ENCODE measurements at regions not wholly inside any gene's neighbourhood (a gene's known extent, or its start where the extent isn't known, plus 50 kb on each side); places are given as distances from the start of the nearest gene placed in this dataset.

DNA sequence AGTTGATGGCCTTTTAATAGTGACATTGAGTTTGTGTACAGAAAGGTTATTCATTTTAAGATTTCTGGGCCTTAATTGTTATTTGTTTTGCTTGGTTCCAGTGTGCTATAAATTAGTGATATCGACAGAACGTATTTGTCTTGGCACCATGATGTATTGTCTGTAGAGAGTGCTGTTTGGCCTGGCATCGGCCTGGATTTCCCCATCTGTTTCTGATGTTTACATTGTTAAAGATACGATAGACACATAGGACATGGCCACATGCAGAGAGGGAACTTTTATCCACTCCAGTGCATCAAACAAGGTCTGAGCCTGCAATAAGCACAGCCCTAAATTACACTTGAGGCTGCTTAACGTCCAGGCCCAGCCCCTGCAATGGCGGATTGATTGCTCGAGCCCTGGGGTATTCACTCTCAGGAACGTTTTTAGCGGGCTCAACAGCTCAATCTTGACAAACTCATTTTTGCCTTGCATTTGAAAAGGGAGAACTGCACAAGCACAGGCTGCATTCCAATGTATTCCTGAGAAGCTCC lies 144.7 kb downstream of the SLC4A3 start:
- no peak for DNase-seq

DNA sequence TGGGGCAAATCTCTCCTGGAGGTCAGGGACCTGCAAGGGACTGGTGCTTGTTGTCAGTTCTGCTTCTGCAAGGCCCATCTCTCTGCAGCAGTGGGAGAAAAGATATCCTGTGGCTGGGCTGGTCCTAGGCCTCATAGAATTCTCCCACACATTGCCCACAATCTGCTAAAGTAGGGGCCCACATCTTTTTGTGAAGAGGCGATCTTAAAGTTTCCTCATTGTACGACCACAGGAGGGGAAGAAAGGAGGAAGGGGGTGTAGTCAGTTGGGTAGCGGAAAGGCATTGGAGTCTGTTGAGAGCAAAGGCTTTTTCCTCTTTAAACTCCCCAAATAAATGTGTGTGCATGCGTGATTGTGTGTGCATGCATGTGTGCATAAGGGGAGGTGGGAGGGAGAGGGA lies 145.3 kb downstream of the SLC4A3 start:
- DNase-seq = no peak

DNA sequence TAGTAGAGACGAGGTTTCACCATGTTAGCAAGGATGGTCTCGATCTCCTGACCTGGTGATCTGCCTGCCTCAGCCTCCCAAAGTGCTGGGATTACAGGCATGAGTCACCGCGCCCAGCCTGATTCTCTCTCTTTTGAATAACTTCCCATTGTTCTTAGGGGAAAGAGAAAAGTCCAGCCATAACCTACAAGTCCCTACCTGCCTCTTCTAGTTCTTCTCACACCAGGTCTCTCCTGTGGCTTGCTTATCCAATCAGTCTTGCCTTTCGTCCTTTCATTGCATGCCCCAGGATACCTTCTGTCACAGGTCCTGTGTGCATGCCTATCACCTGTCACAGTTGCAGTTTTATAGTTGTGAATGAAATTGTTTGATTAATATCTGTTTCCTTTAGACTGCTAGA lies 148.1 kb downstream of the SLC4A3 start:
- DNase-seq = no peak

DNA sequence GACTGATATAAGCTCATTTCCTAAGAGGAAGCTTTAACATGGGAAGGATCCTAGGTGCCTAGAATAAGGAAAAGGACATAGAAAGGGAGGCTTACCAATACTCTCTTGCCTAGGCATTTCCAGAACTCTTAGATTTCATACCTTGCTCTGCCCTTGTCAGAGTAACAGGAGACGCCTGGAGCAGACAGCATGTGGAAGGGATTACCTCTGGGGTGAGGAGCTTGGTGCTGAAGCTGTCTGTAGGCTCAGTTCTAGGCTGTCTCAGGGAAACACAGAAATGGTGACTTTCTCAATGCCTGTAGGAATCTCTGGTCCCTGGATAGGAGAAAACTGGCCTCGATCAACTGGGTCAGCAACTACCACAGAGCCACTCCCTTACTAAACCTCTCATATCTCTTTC lies 150.0 kb downstream of the SLC4A3 start:
- DNase-seq = no peak

DNA sequence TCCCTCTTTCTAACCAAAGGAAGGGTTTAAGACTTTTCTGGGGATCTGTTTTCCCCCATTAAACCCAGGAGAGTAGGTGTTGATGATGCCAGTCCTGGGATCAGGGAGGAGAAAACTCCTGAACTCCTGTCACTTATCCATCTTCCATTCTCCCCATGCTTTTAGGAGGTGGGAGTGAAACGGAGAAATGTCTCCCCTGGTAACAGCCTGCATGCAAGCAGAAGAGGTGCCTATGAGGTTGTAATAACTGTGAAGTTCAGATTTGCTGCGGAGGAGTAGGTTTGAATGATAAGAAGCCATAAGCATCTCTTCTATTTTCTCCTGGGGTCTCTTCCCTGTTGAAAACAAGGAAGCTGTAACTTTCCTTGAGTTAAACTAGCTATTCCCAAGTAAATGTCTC lies 150.8 kb downstream of the SLC4A3 start:
- DNase-seq = no peak

DNA sequence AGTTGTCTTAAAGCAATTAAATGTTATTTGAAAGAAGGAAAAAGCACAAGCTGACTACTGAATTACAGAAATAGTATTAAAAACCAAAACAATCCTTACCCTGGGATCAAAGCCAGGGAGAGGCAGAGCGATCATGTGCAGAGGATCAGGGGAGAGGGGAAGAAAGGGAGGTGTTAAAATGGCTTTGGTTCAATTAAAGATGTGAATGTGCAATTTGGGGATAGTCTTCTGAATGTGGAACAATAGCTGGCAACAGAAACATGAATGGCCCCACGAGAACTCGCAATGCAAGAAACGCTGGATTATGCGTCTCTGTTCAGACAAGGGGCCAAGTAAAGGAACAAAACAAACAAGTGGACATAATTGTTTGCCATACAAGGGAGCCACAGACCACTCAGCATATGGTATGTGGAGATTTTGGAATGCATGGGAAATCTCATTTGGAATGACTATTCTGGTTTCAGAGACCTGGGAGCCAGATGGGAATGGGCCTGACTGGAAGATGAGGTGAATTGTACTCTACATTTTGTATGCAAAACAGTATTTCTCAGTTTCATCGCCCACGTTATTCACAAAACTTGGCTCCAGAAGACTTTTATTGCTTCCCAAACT lies 155.4 kb downstream of the SLC4A3 start:
- DNase-seq = no peak

DNA sequence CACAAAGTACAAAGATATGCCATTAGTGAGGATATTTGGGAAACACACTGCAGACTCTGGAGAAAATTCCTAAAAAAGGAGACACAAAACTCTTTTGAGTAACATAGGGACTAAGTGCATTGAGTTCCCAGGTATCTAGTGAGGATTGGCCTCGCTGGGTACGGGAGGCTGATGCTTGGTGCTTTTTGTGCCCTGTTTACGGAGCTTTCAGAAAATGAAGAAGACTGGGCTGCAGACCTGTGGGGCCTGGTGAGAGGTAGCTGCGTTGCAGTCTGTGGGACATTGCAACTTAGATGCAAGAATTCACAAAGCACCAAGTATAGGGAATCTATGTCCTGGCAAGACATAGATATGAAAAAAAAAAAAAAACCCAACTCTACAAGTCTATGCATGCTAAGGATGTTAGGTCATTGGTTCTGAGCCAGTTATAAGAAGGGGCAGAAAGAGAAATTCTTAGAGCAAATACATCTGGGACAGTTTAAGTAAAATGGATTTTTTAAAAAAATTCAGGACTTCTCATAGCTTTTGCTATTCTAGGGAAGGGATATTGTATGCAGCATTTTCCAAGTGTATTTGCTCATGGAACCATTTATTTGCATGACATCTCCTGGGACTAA lies 156.0 kb downstream of the SLC4A3 start:
- no peak for DNase-seq

DNA sequence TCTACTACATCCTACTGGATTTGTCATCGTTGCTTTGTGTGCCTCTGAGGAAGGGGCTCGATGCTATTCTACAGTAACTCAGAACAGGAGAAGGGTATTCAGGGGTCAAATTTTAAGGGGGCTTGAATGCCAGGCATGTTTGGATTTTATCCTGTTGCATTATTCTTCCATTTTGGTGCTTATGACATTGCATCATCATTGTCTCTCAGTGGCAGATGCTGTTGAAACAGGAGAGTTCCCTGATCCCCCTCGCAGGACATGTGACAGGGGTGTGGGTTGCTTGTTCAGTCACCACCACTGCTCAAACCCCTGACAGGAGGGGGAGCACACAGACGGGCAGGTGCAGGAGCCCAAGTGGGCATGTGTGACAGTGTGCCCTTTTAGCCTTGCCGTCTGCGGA lies 156.7 kb downstream of the SLC4A3 start:
- no peak for DNase-seq

DNA sequence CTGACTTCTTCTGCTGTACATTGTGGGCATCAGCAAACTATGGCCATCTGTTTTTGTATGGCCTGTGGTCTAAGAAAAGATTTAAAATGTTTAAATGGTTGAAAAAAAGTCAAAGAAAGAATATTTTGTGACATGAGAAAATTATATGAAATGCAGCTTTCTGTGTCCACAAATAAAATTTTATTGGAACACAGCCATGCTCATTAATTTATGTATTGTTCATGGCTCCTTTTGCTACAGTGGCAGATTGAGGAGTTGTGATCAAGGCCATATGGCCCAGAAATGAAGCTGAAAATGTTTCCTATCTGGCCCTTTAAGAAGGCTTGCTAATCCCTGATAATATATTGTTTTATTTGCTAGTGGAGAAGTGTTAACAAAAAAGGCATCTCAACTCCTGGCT lies 162.0 kb downstream of the SLC4A3 start:
- no peak for DNase-seq

DNA sequence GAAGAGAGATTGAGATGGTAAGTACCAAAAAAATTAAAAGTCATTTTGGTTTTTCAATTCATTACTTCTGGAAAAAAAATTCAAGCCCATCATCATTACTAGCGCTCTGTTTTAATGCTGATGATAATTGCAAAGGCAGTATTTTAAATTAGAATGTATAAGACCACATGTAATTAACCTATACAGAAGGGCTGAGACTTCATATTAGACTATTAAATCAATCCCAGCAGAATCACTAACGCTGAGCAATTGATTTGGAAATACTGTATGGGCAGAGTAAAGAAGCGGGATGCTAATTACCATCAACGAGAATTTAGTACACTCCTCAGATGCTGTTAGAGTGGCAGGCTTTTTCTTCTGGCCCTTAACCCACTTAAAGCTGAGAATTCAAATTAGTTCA lies 165.0 kb downstream of the SLC4A3 start:
- no peak for DNase-seq

DNA sequence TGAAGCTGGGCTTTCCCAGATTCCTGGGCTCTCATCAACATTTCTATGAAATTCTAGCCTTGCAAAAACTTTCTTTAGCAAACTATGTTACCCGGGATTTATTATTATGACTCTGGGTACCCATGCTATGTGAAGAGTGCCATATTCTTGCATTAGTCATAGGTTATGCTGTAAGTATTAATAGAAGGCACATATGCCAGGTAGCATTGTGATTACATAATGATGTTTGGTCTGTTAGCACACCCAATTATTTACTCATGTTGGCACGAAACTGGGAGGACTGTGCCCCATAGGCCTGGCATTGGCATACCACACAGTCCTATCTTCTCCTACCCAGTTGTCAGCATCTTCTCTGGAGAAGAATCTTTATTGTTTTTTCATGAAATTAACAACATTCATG lies 171.0 kb downstream of the SLC4A3 start:
- DNase-seq = no peak

DNA sequence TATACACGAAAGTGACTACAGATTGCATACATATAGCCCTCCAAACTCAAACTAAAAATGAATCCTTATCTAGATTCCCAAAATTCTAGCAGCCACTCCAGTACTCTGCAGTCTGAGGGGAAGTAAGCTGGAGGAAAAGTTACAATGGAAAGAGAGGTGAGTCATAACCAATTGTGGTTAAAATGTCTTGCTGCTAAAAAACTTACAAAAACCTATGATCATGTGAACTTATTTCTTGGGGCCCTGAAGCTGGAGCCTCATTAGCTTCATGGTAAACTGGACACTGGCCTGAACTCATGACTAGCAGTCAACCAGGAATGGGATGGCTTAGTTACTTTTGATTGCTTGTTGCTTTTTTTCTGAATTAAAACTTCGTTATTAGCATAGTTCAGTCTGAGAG lies 175.9 kb downstream of the SLC4A3 start:
- no peak for DNase-seq

DNA sequence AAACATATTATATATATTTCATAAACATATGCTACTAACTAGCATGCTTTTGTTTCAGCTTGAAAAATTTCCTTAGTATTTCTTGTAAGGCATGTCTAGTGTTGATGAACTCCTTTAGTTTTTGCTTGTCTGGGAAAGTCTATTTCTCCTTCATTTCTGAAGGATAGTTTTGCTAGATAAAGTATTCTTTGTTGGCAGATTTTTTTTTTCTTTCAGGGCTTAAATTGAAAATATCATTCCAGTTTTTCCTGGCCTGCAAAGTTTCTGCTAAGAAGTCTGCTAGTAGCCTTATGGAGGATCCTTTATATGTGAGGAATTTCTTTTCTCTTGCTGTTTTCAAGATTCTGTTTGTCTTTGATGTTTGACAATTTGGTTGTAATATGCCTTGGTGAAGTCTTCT lies 183.5 kb downstream of the SLC4A3 start:
- no peak for DNase-seq

DNA sequence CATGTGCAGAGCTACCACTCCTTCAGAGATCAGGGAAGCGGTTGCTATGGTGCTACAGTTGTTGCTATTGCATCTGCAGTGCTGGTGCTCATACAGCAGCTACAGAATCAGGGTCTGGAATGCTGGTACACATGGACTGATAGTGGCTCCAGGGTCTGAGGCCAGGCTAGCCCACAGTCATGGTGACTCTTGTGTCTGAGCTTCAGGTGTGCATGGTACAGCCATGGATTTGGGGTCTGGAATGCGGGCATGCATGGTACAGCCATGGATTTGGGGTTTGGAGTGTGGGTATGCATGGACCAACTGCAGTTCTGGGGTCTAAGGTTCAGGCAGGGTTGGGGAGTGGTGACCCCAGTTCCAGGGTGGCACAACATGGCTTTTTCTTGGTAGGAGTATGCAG lies 185.2 kb downstream of the SLC4A3 start:
- no peak for DNase-seq

DNA sequence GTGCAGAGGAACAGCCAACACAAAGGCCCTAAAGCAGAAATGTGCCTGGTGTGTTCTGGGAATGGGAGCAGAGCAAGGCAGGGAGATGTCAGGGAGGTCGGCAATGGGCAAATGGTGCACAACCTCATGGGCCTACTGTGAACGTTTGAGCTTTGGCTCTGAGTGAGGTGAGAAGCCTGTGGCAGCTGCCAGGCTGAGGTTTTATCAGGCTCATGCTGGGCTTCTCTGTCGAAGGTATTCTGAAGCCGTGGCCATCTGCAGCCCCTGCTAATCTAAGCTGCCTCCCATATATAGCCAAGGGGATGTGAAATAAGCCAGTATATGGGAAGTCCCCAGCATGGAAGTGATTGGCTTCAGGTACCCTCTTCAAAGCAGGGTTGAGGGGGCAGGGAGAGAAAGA lies 193.3 kb downstream of the SLC4A3 start:
- no peak for DNase-seq

DNA sequence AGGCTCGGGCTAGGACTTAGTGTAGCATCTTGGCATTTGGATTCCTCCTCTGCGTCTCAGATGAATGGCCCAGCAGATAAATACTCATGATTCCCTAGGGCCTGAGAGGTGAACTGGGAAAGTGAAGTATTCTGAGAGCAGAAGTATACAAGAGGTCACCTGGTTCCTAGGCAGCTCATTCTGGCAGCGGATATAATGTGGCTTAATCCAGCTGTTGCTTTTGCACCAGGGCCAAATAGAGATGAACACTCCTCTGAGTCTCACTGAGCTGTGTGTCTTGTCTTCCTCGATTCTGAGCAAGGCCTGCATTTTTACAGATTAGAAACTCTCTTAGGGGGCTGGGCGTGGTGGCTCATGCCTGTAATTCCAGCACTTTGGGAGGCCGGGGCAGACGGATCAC lies 196.1 kb downstream of the SLC4A3 start:
- no peak for DNase-seq

DNA sequence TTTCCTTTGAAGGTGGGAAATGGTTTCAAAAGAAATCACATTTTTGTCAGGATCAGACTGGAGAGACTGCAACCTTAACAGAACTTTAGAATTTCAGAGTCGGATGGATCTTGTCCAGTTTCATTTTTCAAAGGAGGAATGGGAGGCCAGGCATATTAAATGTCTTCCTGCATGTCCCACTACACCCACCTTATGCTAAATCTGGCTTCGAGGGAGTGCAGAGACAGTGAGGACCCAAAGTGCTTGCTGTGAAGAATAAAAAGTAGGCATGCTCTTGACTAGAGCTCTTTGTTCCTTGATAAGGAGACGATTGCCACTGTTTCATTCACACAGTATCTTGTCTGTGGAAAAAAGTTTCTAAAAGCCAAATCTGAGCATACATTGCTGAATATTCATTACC lies 197.6 kb downstream of the SLC4A3 start:
- DNase-seq = peak; percentile 32

DNA sequence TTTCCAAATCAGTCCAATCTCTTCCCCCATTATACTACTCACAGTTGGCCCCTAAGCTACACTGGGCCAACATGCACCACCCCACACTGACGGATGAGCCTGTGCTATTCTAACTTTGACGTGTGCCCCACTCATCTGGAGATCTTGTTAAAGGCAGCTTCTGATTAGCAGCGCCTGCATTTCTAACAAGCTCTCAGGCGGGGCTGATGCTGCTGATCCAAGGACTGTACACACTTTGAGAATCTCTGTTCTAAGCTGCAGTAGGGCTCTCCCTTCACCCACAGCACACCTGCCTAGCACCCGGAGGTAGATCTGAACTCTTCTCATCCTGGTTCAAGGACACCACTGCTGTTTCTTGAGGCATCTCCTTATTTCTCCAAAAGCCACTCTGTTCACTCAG lies 200.7 kb downstream of the SLC4A3 start:
- no peak for DNase-seq

DNA sequence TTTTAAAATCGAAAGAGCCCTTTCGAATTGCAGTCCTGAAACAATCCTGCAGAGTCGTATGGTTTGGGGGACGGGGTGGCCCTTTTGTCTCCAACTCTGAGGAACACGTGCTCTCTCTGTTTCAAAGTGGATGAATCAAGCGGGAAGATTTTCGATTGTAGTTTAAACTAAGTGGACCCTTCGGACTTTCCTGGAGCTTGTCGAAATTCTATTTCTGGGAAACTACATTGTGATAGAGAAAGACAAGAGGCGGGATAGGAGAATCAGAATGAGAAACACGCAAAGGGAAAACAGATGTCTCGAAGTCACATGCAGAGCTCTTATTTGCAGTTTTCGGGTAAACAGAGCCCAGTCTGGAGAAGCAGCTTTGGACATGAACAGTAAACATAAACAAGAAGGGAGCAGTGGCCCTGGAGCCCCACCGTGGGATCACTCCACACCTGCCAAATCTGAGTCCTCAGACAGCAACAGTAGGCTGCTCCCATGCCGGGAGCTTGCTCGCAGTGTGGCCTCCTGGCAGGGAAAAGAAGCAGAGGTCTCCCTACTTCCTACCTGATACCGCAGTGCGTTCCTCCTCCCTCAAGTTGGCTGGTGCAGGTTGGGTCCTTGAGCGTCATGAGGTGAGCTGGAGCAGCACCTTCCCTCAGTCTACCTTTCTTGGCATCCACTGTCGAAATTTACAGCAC lies 202.4 kb downstream of the SLC4A3 start:
- no peak for DNase-seq

DNA sequence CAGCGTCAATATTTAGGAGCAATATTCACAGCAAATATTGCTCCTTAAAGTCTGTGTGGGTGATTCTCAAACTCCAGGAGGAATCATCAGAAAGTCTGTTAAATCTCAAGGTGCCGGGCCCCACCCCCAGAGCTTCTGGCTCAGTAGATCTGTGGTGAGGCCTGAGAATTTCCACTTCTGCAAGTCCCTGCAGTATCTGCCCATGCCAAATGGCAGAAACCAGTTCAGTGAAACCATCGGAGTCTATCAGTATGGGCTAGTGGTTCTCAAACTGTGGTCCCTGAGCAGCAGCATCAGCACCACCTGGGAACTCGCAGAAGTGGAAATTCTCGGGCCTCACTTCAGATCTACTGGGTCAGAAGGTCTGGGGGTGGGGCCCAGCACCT lies 202.9 kb downstream of the SLC4A3 start:
- no peak for DNase-seq

DNA sequence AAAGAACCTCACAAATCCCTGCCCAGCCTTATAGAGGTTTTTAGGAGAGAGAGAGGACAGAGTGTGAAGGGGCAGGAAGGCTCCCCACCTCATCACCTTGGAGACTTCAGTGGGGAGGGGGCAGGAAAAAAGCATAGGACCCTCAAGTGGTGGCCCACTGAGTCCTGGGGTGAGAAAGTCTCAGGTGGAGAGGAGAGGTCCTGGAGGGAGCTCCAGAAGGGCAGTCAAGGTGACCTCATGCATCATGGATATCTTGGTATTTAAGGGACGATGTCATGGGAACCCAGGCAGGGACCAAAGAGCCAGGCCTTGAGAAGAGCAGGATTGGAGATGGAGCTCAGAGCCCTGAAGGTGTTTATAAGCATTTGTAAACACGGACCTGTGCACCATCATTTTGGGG lies 204.5 kb downstream of the SLC4A3 start:
- no peak for DNase-seq

DNA sequence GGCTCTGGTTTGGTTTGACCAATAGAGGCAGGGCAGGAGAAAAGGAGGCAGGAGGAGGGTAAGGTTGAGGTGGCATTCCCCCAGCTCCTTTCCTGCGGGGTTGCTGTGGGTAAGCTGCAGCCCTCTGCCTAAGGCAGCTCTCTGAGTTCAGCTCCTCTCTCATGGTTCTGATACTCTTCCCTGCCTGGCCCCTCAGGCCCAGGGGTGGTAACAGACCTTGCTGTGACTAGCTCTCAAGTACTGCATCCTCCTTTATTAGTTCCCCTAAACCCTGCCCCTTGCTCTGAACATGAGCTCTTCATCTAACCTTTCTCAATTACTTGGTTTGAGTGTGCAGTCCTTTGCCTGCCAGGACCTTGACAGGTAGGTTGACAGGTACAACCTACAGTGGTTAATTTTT lies 205.5 kb downstream of the SLC4A3 start:
- no peak for DNase-seq

DNA sequence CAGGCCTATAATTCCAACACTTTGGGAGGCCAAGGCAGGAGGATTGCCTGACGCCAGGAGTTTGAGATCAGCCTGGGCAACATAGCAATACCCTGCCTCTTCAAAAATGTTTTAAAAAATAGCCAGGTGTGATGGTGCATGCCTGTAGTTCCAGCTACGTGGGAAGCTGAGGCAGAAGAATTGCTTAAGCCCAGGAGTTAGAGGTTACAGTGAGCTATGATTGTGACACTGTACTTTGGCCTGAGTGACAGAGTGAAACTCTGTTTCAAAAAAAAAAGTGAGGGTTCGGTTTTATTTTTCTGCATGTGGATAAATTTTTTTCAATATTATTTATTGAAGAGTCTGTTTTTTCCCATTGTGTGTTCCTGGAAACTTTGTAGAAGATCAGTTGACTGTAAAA lies 208.1 kb downstream of the SLC4A3 start:
- no peak for DNase-seq

DNA sequence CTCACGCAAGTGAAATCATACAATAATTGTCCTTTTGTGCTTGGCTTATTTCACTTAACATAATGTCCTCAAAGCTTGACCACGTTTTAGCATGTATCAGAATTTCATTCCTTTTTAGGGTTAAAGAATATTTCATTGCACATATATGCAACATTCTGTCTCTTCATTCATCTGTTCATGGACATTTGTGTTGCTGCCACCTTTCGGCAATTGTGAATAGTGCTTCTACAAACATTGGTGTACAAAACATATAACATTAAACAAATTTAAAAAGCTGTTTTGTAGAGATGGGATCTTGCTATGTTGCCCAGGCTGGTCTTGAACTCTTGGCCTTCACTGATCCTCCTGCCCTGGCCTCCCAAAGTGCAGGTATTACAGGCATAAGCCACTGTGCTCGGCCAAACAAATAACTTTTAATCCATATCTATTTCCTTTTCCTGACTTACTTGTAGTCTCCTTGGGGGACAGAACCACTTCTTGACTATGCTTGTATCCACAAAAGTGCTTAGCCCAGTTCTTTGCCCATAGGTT lies 209.3 kb downstream of the SLC4A3 start:
- DNase-seq = no peak

Measured in occipital lobe (tissue), 1 donor.